RWPE1 (cell line): ENCODE measurements at regions not wholly inside any gene's neighbourhood (a gene's known extent, or its start where the extent isn't known, plus 50 kb on each side); places are given as distances from the start of the nearest gene placed in this dataset.
A peak's percentile ranks its signal among the peaks of the same experiment; 100 is the strongest.
"Not testable (repeated sequence)": the region's sequence is repeated elsewhere in the genome, so short reads cannot be mapped to it uniquely, and the experiment has no call there.

Experiments
- CTCF ChIA-PET: fragments of 350-600 bp; sonication (Branson Sonifier 250); formaldehyde crosslinking; extraction: SDS; loops from one replicate; lab custom pipeline; 2021; lab: Yijun Ruan, JAX
- POLR2A ChIA-PET: fragments of 400-600 bp; formaldehyde crosslinking; extraction: SDS; loops from one replicate; lab custom pipeline; 2020; ENCODE audit warnings: antibody characterized with exemption; ENCODE audit not compliant: low non-redundant PET; lab: Yijun Ruan, JAX
- DNase-seq: peaks from one replicate; pipeline ENCODE4 v3.0.0; 2012; ENCODE audit warnings: low spot score
- H3K27ac ChIP-seq: fragments of 450-650 bp; 2 replicates; pipeline ENCODE4 v1.5.1; 2017
- CTCF ChIP-seq: fragments of 450-650 bp; conservative IDR thresholded peaks from 2 replicates; pipeline ENCODE4 v1.5.1; 2017; ENCODE audit warnings: low read depth, mild to moderate bottlenecking

- no peak for DNase-seq
- no peak for TF ChIP-seq CTCF
- CTCF ChIA-PET, result no interaction called here
- H3K27ac ChIP-seq, result no peak overlapping the region
- POLR2A ChIA-PET, result no interaction called here
These were observed 328.2 kb upstream of the MAGI2 start for GRCh38 chr7:79781716-79782115.

GRCh38 chr7:79778786-79779770 is 325.6 kb upstream of the MAGI2 start:
- no peak overlapping the region for H3K27ac ChIP-seq
- TF ChIP-seq CTCF, result no peak
- DNase-seq, result peak; percentile 18
- CTCF ChIA-PET, result no interaction called here
- POLR2A ChIA-PET, result no interaction called here

- no peak for DNase-seq
- ChIA-PET CTCF (no interaction called here), POLR2A (no interaction called here)
- no peak for TF ChIP-seq CTCF
- H3K27ac ChIP-seq, result no peak overlapping the region
These were observed 322.4 kb upstream of the MAGI2 start for GRCh38 chr7:79775911-79776310.

- CTCF ChIA-PET, result interaction anchor here (0.7 kb wide), 1 partner anchor 1710 kb away, joined by 3 read pairs; no protein-coding TSS in a partner anchor
- DNase-seq, result peak; percentile 23
- H3K27ac ChIP-seq, result no peak overlapping the region
- POLR2A ChIA-PET, result no interaction called here
- no peak for TF ChIP-seq CTCF
These were observed 320.7 kb upstream of the MAGI2 start for GRCh38 chr7:79774150-79774549.

- H3K27ac ChIP-seq, result no peak overlapping the region
- TF ChIP-seq CTCF, result no peak
- ChIA-PET POLR2A (no interaction called here), CTCF (no interaction called here)
- DNase-seq, result no peak
These were observed 317.5 kb upstream of the MAGI2 start for GRCh38 chr7:79770970-79771369.

- H3K27ac ChIP-seq, result no peak overlapping the region
- POLR2A ChIA-PET, result no interaction called here
- no peak for TF ChIP-seq CTCF
- CTCF ChIA-PET, result no interaction called here
- DNase-seq, result no peak
These were observed 316.6 kb upstream of the MAGI2 start for GRCh38 chr7:79770063-79770462.

- H3K27ac ChIP-seq, POLR2A ChIA-PET, DNase-seq, CTCF ChIA-PET: not testable (repeated sequence)
These were observed 314.6 kb upstream of the MAGI2 start for GRCh38 chr7:79767876-79768560.

- CTCF ChIA-PET, DNase-seq: not testable (repeated sequence)
These were observed 313.7 kb upstream of the MAGI2 start for GRCh38 chr7:79767192-79767591.

More at GRCh38 chr7:79767192-79767591, 313.7 kb upstream of the MAGI2 start:
- H3K27ac ChIP-seq, POLR2A ChIA-PET: not testable (repeated sequence)
